AG09319 (cell line): ENCODE measurements at regions not wholly inside any gene's neighbourhood (a gene's known extent, or its start where the extent isn't known, plus 50 kb on each side); places are given as distances from the start of the nearest gene placed in this dataset.

Experiments
- DNase-seq: peaks from one replicate; pipeline ENCODE4 v3.0.0-alpha.2; 2010; ENCODE audit warnings: low read depth; ENCODE audit errors: extremely low read depth
- TF ChIP-seq, protein P1 (sequence below): IDR thresholded peaks from 2 replicates; pipeline ENCODE4 v1.5.1; 2011; ENCODE audit warnings: low read depth, mild to moderate bottlenecking, inconsistent platforms, low read length, moderate library complexity

DNA sequence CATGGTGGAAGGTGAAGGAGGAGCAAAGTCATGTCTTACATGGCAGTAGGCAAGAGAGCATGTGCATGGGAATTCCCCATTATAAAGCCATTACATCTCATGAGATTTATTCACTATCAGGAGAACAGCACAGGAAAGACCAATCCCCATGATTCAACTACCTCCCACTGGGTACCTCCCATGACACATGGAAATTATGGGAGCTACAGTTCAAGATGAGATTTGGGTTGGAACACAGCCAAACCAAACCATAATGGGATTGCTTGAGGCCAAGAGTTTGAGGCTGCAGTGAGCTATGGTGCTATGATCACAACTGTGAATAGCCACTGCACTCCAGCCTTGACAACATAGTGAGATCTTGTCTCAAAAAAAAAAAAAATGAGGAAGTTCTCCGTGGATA lies 581.8 kb downstream of the TAF11L14 start:
- DNase-seq: no peak
- TF ChIP-seq, protein P1, sequence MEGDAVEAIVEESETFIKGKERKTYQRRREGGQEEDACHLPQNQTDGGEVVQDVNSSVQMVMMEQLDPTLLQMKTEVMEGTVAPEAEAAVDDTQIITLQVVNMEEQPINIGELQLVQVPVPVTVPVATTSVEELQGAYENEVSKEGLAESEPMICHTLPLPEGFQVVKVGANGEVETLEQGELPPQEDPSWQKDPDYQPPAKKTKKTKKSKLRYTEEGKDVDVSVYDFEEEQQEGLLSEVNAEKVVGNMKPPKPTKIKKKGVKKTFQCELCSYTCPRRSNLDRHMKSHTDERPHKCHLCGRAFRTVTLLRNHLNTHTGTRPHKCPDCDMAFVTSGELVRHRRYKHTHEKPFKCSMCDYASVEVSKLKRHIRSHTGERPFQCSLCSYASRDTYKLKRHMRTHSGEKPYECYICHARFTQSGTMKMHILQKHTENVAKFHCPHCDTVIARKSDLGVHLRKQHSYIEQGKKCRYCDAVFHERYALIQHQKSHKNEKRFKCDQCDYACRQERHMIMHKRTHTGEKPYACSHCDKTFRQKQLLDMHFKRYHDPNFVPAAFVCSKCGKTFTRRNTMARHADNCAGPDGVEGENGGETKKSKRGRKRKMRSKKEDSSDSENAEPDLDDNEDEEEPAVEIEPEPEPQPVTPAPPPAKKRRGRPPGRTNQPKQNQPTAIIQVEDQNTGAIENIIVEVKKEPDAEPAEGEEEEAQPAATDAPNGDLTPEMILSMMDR: no peak

DNA sequence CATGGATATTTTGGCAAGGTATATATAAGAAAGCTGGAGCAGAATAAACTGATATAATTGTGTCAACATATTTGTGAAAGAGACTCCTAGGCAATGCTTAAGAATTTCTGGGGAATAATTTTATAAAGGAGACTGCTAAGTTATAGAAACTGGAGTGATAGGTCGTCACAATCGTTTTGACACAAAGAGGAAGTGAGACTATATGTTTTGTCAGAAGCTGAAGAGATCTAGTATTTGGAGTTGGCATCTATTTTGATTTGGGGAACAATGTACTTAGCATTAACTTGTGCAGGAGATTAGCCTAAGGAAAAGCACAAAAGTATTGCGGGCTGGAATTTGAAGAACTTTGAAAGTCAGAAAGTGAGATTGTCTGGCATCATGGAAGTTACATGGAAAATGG lies 582.5 kb downstream of the TAF11L14 start:
- TF ChIP-seq, protein P1: no peak

DNA sequence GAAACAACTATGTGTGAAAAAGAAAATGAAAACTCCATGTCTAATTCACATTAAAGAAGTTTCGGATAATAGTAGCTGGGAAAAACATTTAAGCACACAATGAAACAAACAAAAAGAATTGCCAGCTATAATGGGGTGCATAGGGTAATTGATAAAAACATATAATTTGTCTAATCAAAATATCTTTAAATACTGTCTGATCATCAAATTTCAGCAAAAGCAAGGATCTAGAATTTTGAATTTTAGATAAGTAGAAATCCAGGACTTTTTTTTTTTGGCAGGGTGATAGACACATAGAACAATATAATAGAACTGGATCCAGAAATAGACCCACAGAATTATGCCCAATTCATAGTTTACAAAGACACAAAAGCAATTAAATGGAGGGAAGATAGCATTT lies 585.0 kb downstream of the TAF11L14 start:
- no peak for DNase-seq

More for the DNA sequence above, 582.5 kb downstream of the TAF11L14 start:
- DNase-seq: no peak

DNA sequence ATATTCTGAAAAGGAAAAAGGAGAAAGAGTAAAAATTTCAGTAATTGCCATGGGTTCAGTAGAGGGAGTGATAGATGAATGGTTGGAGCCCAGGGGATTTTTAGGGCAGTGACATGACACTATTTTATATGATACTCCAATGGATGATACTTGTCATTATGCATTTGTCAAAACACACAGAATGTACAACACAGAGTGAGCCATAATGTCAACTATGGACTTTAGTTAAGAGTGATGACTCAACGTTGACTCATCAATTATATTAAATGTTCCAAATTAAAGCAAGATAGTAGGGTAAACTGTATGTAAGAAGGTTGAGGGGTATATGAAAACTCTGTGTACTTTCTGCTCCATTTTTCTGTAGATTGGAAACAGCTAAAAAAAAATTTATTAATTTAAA lies 586.4 kb downstream of the TAF11L14 start:
- DNase-seq: no peak
- TF ChIP-seq, protein P1: no peak

More for the DNA sequence above, 585.0 kb downstream of the TAF11L14 start:
- TF ChIP-seq, protein P1: no peak

DNA sequence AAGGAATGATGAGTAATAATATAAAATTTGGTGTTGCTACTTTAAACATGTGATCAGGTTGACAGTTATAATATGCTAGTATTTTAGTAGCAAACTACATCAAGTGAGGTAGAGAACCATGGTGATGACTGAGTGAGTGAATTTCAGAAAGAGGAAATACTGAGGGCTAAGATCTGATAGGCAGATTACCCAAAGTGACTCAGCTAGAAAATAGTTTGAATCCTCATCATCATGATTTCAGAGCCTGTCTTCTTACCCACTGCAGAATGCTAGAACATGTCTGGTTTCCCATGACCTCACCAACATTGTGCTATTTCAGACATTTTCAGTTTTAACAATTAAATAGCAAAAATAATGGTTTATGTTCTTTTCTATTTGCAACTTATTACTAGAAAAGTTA lies 602.1 kb downstream of the TAF11L14 start:
- TF ChIP-seq, protein P1: no peak
- no peak for DNase-seq

DNA sequence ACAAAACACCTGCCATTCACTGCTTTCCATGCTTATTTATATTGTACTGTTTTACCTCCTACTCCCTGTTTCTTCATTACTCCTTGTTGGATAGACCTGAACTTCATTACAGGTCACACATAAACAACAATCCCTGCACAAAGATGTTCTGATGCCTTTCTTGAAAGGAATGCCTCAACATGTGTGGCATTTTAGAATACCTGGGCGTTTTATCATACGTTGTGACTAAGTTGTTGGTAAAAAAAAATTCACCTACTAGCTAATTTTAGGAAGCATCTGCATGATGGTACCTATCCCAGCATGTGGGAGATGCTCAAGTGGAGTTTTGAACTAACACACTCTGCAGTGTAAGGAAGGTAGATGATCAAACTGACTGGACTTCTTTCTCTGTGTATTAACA lies 604.1 kb downstream of the TAF11L14 start:
- DNase-seq: no peak

DNA sequence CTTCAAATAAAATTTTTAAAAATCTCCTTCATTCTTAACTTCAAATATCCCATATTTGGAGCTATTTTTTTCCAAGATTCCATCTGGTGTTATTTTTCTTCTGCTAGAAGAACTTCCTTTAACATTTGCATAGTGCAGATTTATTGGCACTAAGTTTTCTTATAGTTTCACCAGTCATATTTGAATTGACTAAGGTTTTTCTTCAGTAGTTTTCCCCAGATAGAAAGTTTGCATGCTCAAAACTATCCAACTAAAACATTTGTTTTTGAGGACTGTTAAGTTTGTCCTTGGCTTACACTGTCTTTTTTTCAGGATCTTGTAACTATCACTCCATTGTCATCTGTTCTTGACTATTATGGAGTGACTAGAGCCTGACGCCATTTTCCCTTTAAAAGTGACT lies 606.7 kb downstream of the TAF11L14 start:
- DNase-seq: no peak
- TF ChIP-seq, protein P1: no peak

More for the DNA sequence above, 604.1 kb downstream of the TAF11L14 start:
- TF ChIP-seq, protein P1: no peak

DNA sequence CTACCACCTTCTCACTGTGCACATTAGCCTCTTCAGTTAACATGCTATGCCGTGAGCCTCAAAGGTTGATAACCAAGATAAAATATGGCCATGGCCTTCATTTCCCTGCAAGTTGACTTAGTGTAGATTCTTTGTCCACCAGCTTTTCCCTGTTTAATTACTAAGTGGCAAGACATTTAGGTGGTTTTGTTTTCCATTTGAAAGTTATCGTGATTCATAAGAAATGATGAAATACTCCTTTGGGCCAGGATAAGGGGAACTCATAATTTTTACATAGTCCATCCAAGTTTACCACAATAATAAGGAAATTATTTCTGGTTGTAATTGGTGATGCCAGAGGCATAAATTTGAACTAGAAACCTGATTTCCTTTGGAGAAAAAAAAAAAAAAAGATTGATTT lies 609.6 kb downstream of the TAF11L14 start:
- TF ChIP-seq, protein P1: no peak
- DNase-seq: no peak
